PFSK-1 (cell line): ENCODE measurements at regions not wholly inside any gene's neighbourhood (a gene's known extent, or its start where the extent isn't known, plus 50 kb on each side); places are given as distances from the start of the nearest gene placed in this dataset.

Source experiments
- FOXP2 ChIP-seq: optimal IDR thresholded peaks from 2 replicates; pipeline ENCODE3; 2011; ENCODE audit warnings: borderline replicate concordance, control low read depth, inconsistent platforms; ENCODE audit not compliant: insufficient read depth; ENCODE audit errors: extremely low read length, extremely low read depth
- POLR2AphosphoS5 ChIP-seq: IDR thresholded peaks from 2 replicates; pipeline ENCODE4 v1.6.1; 2012; ENCODE audit warnings: low read depth, mild to moderate bottlenecking, control low read depth, low read length, moderate library complexity
- SIN3A ChIP-seq: IDR thresholded peaks from 2 replicates; pipeline ENCODE4 v1.6.1; 2012; ENCODE audit warnings: mild to moderate bottlenecking, low read length, moderate library complexity, borderline replicate concordance; ENCODE audit not compliant: insufficient read depth
- TAF1 ChIP-seq: IDR thresholded peaks from 2 replicates; pipeline ENCODE4 v1.6.1; 2012; ENCODE audit warnings: low read length, control low read depth, borderline replicate concordance; ENCODE audit not compliant: insufficient read depth
- TF ChIP-seq, protein P1 (sequence below), 2 experiments: IDR thresholded peaks; 2 replicates each; pipeline versions ENCODE4 v1.6.1 to v1.8.0; 2011 to 2012; ENCODE audit warnings: low read depth in 2 of 2, low read length in 2 of 2, control low read depth in 1 of 2, inconsistent platforms in 1 of 2, mild to moderate bottlenecking in 1 of 2, moderate library complexity in 1 of 2; ENCODE audit not compliant: insufficient read depth in 1 of 2

DNA sequence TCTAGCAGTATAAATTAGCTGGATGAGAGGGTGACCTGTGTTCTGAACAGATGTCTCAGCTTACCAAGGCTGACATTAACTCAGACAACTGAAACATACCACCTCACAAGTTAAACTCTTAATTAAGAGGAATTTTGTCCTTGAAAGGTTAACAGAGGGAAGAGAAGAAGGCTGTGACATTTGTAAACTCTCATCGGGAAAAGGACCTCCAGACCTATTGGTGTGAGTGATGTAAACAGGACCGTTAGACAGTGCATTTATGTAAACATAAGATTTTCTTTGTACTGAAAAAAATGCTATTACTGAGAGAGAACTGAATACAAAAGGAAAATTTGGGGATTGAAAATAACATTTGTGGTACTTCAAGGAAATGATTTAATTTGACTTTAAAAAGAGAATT is 308.4 kb upstream of the DIAPH2 start:
- TF ChIP-seq POLR2AphosphoS5 (no peak), FOXP2 (no peak), SIN3A (no peak), TAF1 (no peak)
- TF ChIP-seq, protein P1, sequence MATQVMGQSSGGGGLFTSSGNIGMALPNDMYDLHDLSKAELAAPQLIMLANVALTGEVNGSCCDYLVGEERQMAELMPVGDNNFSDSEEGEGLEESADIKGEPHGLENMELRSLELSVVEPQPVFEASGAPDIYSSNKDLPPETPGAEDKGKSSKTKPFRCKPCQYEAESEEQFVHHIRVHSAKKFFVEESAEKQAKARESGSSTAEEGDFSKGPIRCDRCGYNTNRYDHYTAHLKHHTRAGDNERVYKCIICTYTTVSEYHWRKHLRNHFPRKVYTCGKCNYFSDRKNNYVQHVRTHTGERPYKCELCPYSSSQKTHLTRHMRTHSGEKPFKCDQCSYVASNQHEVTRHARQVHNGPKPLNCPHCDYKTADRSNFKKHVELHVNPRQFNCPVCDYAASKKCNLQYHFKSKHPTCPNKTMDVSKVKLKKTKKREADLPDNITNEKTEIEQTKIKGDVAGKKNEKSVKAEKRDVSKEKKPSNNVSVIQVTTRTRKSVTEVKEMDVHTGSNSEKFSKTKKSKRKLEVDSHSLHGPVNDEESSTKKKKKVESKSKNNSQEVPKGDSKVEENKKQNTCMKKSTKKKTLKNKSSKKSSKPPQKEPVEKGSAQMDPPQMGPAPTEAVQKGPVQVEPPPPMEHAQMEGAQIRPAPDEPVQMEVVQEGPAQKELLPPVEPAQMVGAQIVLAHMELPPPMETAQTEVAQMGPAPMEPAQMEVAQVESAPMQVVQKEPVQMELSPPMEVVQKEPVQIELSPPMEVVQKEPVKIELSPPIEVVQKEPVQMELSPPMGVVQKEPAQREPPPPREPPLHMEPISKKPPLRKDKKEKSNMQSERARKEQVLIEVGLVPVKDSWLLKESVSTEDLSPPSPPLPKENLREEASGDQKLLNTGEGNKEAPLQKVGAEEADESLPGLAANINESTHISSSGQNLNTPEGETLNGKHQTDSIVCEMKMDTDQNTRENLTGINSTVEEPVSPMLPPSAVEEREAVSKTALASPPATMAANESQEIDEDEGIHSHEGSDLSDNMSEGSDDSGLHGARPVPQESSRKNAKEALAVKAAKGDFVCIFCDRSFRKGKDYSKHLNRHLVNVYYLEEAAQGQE (IDR thresholded peaks at IDR 0.05; ENCODE audit: insufficient read depth in 1 of 2, low read depth in 2 of 2, low read length in 2 of 2), result no peak

DNA sequence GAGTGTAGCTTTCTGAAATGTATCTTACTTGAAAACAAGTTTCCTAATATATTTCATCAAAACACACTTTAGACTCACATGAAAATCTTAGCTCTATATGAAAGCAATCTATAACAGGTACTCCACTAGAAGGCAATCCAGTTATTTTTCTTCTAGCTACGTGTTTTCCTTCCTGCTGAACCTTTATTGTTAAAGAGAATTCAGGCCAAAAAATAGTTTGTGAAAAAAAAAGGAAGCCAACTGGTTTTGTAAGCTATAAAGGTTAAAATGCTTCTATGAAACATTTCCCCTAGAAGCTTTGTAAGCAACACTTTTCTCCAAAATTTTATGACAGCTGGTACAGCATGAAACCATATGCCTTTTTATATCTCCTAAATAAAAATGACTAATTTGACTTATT is 304.7 kb upstream of the DIAPH2 start:
- TF ChIP-seq SIN3A (no peak), POLR2AphosphoS5 (no peak), FOXP2 (no peak), TAF1 (no peak)
- TF ChIP-seq, protein P1 (IDR thresholded peaks at IDR 0.05; ENCODE audit: insufficient read depth in 1 of 2, low read depth in 2 of 2, low read length in 2 of 2), result no peak

DNA sequence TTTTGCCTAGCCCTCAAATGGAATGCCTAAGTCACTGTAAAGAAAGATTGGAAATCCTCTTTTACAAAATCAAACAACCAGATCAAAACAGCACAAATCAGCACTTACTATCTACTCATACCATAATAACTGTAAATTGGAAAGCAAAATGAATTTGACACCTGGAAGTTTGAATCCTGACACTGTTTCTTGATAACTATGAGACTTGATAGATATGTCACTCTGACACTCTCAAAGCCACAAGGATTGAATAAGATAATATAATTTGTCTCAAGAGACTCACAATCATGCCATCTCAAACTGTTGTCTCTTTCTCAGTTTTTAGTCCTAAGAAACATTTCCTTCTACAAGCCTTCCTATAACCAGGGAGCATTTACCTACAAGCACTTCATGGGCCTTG is 302.6 kb upstream of the DIAPH2 start:
- TF ChIP-seq POLR2AphosphoS5 (no peak), SIN3A (no peak), FOXP2 (no peak)
- TF ChIP-seq, protein P1 (IDR thresholded peaks at IDR 0.05; ENCODE audit: insufficient read depth in 1 of 2, low read depth in 2 of 2, low read length in 2 of 2), result no peak

DNA sequence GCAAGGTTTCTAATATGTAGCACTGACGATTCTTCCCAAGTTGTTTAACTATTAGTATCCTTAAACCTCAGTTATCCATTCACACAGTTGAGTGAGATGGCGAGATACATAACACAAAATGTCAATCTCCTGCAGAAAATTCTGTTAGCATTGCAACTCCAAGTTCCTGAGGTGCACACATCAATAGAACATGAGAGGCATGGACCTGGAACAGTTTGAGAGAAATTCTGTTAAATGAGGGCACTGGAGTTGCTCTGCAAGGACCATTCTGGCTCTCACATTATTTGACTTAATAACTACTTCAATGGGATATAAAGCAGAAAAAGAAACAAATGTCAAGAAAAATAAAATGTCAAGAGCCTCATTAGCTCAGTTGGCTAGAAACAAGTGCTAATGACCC is 301.2 kb upstream of the DIAPH2 start:
- TF ChIP-seq SIN3A (no peak), FOXP2 (no peak), POLR2AphosphoS5 (no peak), TAF1 (no peak)
- TF ChIP-seq, protein P1 (IDR thresholded peaks at IDR 0.05; ENCODE audit: insufficient read depth in 1 of 2, low read depth in 2 of 2, low read length in 2 of 2), result no peak

DNA sequence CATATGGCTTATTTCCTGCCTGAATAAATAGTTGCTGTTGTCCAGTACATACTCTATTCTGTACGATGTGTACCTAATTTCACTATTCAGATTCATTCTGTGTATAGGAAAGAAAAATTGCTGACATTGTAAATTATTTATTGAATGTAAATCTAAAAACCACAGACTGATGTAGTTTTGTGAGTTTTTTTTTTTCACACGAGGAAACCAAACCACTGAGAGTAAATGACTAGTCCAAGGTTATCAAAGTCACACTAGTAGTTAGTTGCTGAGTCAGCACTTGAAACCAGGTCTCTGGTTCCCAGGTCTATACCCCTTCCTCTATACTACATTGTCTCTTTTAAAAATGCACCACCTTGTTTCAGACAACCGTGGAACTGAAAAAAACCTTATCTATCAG is 298.3 kb upstream of the DIAPH2 start:
- TF ChIP-seq POLR2AphosphoS5, result no peak
- TF ChIP-seq, protein P1 (IDR thresholded peaks at IDR 0.05; ENCODE audit: insufficient read depth in 1 of 2, low read depth in 2 of 2, low read length in 2 of 2), result no peak
- no peak for TF ChIP-seq TAF1
- no peak for TF ChIP-seq FOXP2
- no peak for TF ChIP-seq SIN3A
